GM12864 (cell line): ENCODE measurements at regions not wholly inside any gene's neighbourhood (a gene's known extent, or its start where the extent isn't known, plus 50 kb on each side); places are given as distances from the start of the nearest gene placed in this dataset.

Experiments
- DNase-seq: peaks from one replicate; pipeline ENCODE4 v3.0.0-alpha.2; 2011; ENCODE audit warnings: low read depth
- H3K4me3 ChIP-seq: 2 replicates; pipeline ENCODE4 v1.5.1; 2011; ENCODE audit warnings: mild to moderate bottlenecking, low read depth, low read length, control low read depth
- CTCF ChIP-seq: IDR thresholded peaks from 2 replicates; pipeline ENCODE4 v1.5.1; 2011; ENCODE audit warnings: low read depth, mild to moderate bottlenecking, moderate library complexity, low read length, control low read depth, inconsistent platforms; ENCODE audit errors: missing control alignments

- DNase-seq = no peak
- no peak for TF ChIP-seq CTCF
- H3K4me3 ChIP-seq = no peak overlapping the region
Measured at GRCh38 chr7:11985376-11985775, 153.4 kb upstream of the THSD7A start.

GRCh38 chr7:11985971-11986370 is 154.0 kb upstream of the THSD7A start:
- no peak overlapping the region for H3K4me3 ChIP-seq
- TF ChIP-seq CTCF = no peak
- DNase-seq = no peak

GRCh38 chr7:11988186-11988585 is 156.2 kb upstream of the THSD7A start:
- no peak for TF ChIP-seq CTCF
- no peak for DNase-seq
- no peak overlapping the region for H3K4me3 ChIP-seq

- DNase-seq = no peak
- no peak for TF ChIP-seq CTCF
- no peak overlapping the region for H3K4me3 ChIP-seq
Measured at GRCh38 chr7:12002428-12002827, 170.4 kb upstream of the THSD7A start.

- no peak overlapping the region for H3K4me3 ChIP-seq
- no peak for DNase-seq
- no peak for TF ChIP-seq CTCF
Measured at GRCh38 chr7:12004581-12004980, 172.6 kb upstream of the THSD7A start.

GRCh38 chr7:12007576-12007975 is 175.6 kb upstream of the THSD7A start:
- TF ChIP-seq CTCF = no peak
- no peak for DNase-seq
- no peak overlapping the region for H3K4me3 ChIP-seq

GRCh38 chr7:12013983-12014382 is 182.0 kb upstream of the THSD7A start:
- DNase-seq = no peak
- H3K4me3 ChIP-seq = no peak overlapping the region
- TF ChIP-seq CTCF = no peak
